Limb (tissue), 2 donors: ENCODE measurements at regions not wholly inside any gene's neighbourhood (a gene's known extent, or its start where the extent isn't known, plus 50 kb on each side); places are given as distances from the start of the nearest gene placed in this dataset.
A peak's percentile ranks its signal among the peaks of the same experiment; 100 is the strongest.

Source experiments
- DNase-seq, 2 donors: peaks; one replicate each; pipeline ENCODE4 v3.0.0-alpha.2; 2016; ENCODE audit errors: extremely low spot score in 2 of 2

DNA sequence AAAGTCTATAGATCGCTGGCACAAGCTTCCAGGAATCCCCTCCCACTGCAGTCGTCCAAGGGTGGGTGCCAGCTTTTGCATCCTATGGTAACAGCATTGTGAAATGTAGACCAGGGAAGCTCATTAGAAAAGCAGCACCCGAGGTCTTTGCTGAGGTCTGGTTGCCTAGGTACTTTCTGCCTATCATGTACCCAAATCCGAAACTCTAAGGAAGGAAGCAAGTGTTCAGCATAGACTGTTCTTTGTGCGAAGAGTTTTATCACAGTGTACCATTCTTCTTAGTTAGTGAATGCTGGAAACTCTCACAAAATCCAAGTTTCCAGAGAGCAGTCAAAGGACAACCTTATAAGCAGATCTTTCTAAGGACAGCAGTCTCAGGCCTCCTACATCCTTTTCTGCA, 1532.7 kb upstream of the TMEM132C start:
- no peak for DNase-seq

- no peak for DNase-seq
Observed at GRCh38 chr12:126734710-126735109, 1532.3 kb upstream of the TMEM132C start.

GRCh38 chr12:126741536-126742240, 1525.3 kb upstream of the TMEM132C start:
- DNase-seq, result peak in 1 of 2 donors; percentile 7

DNA sequence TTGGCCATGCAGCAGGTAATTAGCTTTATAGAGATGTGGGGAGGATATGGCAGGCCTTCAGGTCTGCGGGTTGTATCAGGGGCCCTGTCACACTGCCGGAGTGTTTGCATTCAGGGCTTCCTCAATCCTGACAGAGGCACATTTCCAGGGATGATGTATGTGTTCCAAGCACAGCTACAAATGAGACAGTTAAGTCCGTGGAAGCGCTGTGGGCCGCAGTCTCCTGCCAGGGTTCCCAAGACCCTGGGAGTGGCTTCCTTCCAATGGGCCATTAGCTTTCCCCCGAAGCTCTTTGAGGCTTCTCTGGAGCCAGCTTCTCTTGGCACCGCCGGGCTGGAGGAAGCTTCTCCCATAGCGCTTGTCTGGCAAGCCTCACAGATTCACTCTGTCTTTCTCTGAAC, 1524.7 kb upstream of the TMEM132C start:
- DNase-seq, result peak; percentile 58 to 74

GRCh38 chr12:126747530-126748149, 1519.3 kb upstream of the TMEM132C start:
- DNase-seq, result peak in 1 of 2 donors; percentile 47

DNA sequence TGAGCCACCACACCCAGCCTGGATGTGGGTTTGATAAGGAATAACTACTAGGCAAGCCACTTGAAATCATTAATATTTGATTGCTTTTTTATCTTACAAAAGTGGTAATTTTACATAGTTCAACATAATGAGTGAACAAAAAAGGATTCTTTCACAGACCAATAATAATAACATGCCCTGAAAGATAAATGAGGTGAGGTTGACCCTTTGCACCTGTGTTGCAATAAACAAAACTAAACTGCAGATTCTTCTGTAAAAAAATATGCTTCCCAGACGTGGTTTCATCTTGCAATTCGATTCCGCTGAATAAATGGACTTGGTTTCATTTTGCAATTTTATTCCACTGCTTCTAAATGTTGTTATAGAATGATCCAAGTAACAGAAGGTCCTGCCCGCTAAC, 1514.9 kb upstream of the TMEM132C start:
- no peak for DNase-seq

- no peak for DNase-seq
Observed at GRCh38 chr12:126757326-126757725, 1509.6 kb upstream of the TMEM132C start.

DNA sequence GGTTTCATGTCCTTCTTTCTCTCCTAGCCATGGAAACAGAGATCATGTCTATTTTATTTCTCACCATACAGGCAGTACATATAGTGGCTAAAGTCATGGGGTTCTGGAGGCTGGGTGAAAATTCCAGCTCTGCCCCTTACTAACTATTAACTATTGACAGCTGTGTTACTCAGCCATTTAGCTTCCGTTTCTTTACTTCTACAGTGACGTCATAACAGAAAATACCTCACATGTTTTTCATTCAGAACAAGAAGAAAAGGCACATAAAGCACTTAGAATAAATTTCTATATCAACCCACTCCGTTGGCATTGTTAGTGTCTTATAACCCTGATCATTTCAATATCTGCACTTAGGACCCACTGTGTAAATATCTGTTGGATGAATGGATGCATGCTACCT, 1506.9 kb upstream of the TMEM132C start:
- DNase-seq, result no peak

DNA sequence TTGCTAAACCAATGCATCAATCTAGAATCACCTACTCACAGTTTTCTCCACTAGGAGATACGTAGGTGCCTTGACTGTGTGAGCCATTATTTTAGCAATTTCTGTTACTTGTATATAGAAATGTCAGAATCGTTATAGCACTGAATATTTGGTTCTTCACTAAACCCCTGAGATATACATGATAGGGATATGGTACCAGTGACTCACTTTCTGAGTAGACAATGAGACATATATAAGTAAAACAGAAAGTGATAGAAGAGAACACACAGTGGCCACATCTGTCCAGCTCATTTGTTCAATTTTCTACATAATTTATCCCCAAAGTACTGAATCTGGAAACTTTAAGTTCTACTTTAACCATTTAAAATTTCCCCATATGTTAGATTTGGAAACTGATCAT, 1505.5 kb upstream of the TMEM132C start:
- no peak for DNase-seq

- DNase-seq, result no peak
Observed at GRCh38 chr12:126762150-126762549, 1504.8 kb upstream of the TMEM132C start.

DNA sequence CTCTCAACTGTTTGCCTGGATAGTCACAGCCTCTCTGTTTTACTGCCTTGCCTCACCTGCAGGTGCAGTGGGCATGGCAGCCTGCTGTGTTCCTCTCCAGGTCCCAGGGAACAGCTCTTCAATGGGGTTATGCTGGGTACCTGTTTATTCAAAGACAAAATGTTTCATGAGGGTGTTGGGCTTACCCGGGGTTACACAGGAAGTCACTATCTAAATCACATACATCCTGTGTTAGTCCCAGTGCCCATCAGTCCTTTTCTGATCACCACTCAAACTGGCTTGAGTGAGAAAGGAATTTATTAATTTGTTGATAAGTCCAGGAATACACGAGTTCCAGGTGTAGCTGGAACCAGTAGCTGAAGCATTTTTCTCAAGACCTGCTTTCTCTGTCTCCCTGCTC, 1503.6 kb upstream of the TMEM132C start:
- DNase-seq, result no peak

DNA sequence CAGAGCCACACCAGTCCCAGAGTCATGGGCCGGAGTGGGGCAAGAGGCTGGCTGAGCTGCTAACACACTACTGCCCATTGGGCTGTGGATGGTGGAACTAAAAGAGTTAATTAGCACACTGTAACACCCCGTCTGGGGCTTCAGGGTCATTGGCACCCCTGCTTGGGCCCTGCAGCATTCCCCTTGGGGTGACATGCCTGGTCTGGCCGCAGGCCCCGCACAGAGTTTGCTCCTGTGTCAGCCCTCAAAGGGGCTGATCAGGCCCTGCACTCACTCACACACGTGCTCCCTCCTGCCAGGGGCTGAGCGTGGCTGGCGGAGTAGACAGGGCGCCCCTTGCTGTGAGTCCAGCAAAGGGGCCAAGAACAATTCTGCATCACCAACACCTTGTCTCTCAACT, 1499.6 kb upstream of the TMEM132C start:
- DNase-seq, result no peak

DNA sequence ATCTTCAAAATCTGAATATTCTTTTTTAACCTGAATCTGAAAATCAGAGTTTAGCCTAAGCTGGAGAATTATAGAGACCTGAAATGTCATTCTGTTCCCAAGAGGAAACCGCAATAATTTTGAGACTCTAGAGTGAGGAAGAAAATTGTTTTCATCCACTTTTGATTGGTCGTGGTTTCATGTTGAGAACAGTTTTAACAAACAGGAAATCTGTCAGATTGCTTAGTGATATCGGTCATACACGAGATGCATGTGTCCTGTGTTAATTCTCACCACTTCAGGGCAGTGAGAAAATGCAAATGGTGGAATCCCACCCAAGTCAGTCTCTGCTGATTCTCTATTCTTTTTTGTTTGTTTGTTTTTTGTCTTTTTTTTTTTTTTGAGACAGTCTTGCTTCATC, 1498.5 kb upstream of the TMEM132C start:
- DNase-seq, result no peak

DNA sequence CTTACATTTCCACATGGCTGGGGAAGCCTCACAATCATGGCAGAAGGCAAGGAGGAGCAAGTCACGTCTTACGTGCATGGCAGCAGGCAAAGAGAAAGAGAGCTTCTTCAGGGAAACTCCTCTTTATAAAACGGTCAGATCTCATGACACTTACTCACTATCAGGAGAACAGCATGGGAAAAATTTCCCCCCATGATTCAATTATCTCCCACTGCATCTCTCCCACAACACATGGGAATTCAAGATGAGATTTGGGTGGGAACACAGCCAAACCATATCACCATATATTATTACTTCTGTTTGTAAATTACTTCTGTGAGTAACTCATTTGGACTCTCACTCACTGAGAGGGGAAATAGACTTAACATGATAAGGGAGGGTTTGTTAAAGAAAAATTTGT, 1496.8 kb upstream of the TMEM132C start:
- DNase-seq, result no peak

DNA sequence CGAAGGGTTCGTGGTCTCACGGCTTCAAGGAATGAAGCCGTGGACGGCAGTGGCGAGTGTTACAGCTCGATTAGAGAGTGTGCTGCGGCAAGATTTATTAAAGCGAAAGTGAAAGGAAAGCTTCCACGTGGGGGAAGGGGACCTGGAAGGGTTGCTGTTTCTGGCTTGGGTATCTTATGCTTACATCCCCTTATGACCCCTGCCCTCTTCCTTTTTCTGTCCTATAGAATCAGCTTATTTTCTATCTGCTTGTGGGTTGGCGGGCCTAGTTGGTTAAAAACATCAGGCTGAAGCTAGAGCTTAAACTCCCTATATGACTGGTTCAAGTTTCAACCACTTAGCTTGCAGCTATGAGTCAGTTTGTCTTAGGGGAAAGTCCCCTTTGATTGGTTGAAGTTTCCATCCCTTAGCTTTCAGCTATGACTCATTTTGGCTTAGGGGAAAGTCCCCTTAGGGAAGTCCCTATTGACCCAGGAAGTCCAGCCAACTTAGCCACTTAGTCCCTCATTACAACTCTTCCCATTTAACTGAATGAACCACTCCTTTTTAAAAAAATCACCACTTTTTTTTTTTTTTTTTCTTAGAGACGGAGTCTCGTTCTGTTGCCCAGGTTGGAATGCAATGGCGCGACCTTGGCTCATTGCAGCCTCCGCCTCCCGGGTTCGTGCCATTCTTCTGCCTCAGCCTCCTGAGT, 1494.7 kb upstream of the TMEM132C start:
- no peak for DNase-seq

DNA sequence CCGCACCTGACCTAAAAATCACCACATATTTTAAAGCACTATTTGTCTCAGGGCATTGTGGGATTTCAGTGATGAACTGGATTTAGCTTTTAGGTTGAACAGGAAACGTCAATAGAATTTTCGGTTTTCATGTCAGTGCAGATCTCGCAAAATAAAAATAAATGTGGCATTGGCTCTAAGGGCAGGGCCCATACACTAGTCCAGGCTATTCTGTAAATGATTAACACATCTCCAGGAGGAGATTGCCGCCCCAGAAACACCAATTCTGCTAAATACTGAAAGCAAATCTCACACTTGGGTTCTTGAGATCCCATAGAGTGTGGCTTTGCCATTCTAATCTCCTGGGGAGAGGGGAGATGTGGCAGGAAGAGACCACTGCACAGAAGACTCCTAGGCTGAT, 1494.0 kb upstream of the TMEM132C start:
- no peak for DNase-seq

DNA sequence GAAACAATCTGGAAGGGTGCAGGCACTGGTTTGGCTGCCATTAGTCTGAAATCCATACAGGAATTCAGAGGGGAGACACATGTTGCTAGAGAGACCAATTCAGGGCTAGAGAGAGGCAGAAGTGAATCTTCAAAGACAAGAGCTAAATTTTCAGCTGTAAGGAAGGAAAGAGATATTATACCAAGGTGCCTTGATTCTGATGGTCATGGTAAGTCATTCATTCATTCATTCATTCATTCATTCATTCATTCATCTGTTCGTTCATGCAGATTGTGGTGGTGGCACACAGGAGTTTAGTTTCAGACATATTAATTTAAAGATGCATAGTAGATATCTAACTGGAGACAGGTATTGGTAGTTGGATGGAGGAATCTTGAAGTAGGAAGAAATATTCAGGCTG, 1493.5 kb upstream of the TMEM132C start:
- DNase-seq, result no peak

- no peak for DNase-seq
Observed at GRCh38 chr12:126776026-126776655, 1490.8 kb upstream of the TMEM132C start.

DNA sequence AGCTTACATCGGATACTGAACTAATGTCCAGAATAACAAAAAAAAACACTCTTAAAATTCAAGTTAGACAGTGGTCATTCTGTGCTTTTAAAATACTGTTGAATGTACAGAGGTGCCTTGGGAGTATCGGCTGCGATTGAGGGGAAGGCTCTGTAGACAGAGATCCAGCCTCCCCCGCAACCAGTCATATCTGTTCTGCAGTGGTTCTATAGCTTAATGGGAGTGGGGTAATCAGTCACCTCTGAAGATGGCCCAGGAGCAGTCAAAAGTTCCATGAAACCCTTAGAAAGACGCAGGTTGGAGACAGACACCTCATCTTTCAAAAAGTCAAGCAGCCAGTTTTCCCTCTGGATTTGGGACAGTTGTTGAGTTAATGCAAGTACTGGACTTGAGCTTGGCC, 1486.6 kb upstream of the TMEM132C start:
- DNase-seq, result no peak

- no peak for DNase-seq
Observed at GRCh38 chr12:126781593-126781992, 1485.4 kb upstream of the TMEM132C start.

DNA sequence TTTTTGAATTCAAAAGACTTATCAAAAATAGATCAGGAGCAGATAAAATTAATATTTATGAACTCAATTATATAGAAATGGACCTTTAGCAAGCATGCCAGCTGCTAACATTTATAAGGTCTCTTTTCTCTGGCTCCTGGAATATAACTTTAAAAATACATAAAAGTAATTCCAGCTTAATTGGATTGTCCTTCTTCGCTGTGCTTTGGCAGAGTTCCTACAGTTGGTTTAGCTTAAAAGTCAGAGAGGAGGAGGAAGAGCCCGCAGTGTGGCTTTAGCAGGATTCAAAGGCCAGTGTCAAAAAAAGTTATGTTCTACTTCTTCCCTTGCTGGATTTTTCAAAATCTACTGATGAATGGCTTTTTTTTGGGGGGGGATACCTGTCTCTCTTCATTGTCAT, 1484.9 kb upstream of the TMEM132C start:
- DNase-seq, result no peak

GRCh38 chr12:126784328-126784921, 1482.5 kb upstream of the TMEM132C start:
- DNase-seq, result no peak
